Neural cell (in vitro differentiated cells): ENCODE measurements at regions not wholly inside any gene's neighbourhood (a gene's known extent, or its start where the extent isn't known, plus 50 kb on each side); places are given as distances from the start of the nearest gene placed in this dataset.

ENCODE experiments used
- EP300 ChIP-seq: fragments of 450-650 bp; conservative IDR thresholded peaks from 2 replicates; pipeline ENCODE4 v1.6.1; 2014; ENCODE audit warnings: antibody characterized with exemption, mild to moderate bottlenecking, moderate library complexity; ENCODE audit not compliant: poor library complexity, severe bottlenecking
- EZH2 ChIP-seq: fragments of 200-600, 300-800 bp; shearing (Covaris generic), sonication (generic); IDR thresholded peaks from 2 replicates; pipeline ENCODE4 v1.6.1; 2014; ENCODE audit warnings: antibody characterized with exemption, low read length, borderline replicate concordance, mild to moderate bottlenecking; ENCODE audit not compliant: insufficient read depth, poor library complexity, severe bottlenecking
- TF ChIP-seq, protein P1 (sequence below): fragments of 450-650 bp; IDR thresholded peaks from 2 replicates; pipeline ENCODE4 v1.5.1; 2014; ENCODE audit warnings: antibody characterized with exemption, mild to moderate bottlenecking, moderate library complexity; ENCODE audit not compliant: poor library complexity, severe bottlenecking

DNA sequence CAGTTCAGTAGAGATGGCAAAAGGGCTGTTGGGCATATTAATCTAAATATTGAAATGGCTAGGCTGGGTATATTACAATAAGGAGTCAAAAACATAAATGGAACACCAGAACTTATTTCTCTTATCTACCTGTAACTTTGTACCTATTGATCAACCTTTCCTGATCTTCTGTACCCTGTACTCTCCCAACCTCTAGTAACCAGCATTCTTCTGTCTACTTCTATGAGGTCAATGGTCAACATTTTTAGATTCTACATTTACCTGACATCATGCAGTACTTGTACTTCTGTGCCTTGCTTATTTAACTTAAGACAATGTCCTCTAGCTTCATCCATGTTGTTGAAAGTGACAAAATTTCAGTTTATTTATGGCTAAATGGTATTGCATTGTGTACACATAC, 467.3 kb downstream of the TAF11L14 start:
- TF ChIP-seq, protein P1, sequence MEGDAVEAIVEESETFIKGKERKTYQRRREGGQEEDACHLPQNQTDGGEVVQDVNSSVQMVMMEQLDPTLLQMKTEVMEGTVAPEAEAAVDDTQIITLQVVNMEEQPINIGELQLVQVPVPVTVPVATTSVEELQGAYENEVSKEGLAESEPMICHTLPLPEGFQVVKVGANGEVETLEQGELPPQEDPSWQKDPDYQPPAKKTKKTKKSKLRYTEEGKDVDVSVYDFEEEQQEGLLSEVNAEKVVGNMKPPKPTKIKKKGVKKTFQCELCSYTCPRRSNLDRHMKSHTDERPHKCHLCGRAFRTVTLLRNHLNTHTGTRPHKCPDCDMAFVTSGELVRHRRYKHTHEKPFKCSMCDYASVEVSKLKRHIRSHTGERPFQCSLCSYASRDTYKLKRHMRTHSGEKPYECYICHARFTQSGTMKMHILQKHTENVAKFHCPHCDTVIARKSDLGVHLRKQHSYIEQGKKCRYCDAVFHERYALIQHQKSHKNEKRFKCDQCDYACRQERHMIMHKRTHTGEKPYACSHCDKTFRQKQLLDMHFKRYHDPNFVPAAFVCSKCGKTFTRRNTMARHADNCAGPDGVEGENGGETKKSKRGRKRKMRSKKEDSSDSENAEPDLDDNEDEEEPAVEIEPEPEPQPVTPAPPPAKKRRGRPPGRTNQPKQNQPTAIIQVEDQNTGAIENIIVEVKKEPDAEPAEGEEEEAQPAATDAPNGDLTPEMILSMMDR = no peak
- no peak for TF ChIP-seq EZH2
- no peak for TF ChIP-seq EP300
